HepG2 (cell line): ENCODE measurements at regions not wholly inside any gene's neighbourhood (a gene's known extent, or its start where the extent isn't known, plus 50 kb on each side); places are given as distances from the start of the nearest gene placed in this dataset.

ENCODE experiments used
- ATAC-seq: fragments of 200-7000 bp; cut with Tn5 transposase; 3 replicates; pipeline ENCODE4 v1.9.1; 2020; ENCODE audit warnings: mild to moderate bottlenecking, moderate library complexity
- BruUV-seq: library from RNA; stranded (reverse); fragments of 400-500 nt; replicated peaks from 2 replicates; lab custom pipeline; 2021; lab: Mats Ljungman, UMichigan
- CTCF ChIA-PET: fragments of 300-600 bp; formaldehyde crosslinking; extraction: SDS; loops from one replicate; lab custom pipeline; 2021; ENCODE audit warnings: low total read pairs, inconsistent platforms, low intra/inter-chr PET ratio; lab: Yijun Ruan, JAX
- POLR2A ChIA-PET: fragments of 350-600 bp; sonication (Branson Sonifier 250); formaldehyde crosslinking; loops from one replicate; lab custom pipeline; 2020; ENCODE audit warnings: antibody characterized with exemption, inconsistent platforms; lab: Yijun Ruan, JAX
- DNase-seq: peaks from one replicate; pipeline ENCODE4 v3.0.0-alpha.2; 2015; ENCODE audit warnings: low spot score
- FAIRE-seq: peaks from 3 replicates; lab custom pipeline; 2011; peaks lifted over from hg19 to GRCh38; lab: Jason Lieb, UNC
- H2AFZ ChIP-seq: one replicate; pipeline ENCODE4 v1.6.1; 2011; ENCODE audit warnings: low read length, inconsistent platforms
- H3K27ac ChIP-seq: fragments of 300-600 bp; 3 replicates; pipeline ENCODE4 v1.8.0; 2011; ENCODE audit warnings: mixed run types, mild to moderate bottlenecking, mixed read lengths, low read length, inconsistent platforms; ENCODE audit not compliant: insufficient read depth; ENCODE audit errors: extremely low read length
- H3K27me3 ChIP-seq, 2 experiments: fragments of 200-600 bp in 1 of 2; 2 replicates in 1 of 2; 3 replicates in 1 of 2; pipeline versions ENCODE4 v1.6.0 to v1.8.0; 2011; ENCODE audit warnings: low read length in 2 of 2, mild to moderate bottlenecking in 2 of 2, moderate library complexity in 2 of 2, inconsistent platforms in 1 of 2; ENCODE audit not compliant: insufficient read depth in 2 of 2, control insufficient read depth in 1 of 2
- H3K36me3 ChIP-seq, 2 experiments: fragments of 200-600 bp in 1 of 2; replicated peaks in 1 of 2; 2 replicates in 1 of 2; 3 replicates in 1 of 2; pipeline versions ENCODE4 v1.5.1 to v1.8.0; 2011; ENCODE audit warnings: low read length in 2 of 2, inconsistent platforms in 1 of 2; ENCODE audit not compliant: insufficient read depth in 2 of 2, control insufficient read depth in 1 of 2
- H3K4me1 ChIP-seq: 2 replicates; pipeline ENCODE4 v1.5.1; 2012; ENCODE audit warnings: low read length, inconsistent platforms; ENCODE audit not compliant: insufficient read depth
- H3K4me2 ChIP-seq: 2 replicates; pipeline ENCODE4 v1.6.0; 2011; ENCODE audit warnings: low read depth, low read length, inconsistent platforms
- H3K4me3 ChIP-seq, 3 experiments: fragments of 200-600 bp in 1 of 3; sonication (generic), shearing (Covaris generic) in 1 of 3; replicated peaks in 1 of 3; 2 replicates each; pipeline ENCODE4 v1.5.1; 2011 to 2016; ENCODE audit warnings: low read length in 3 of 3, inconsistent platforms in 2 of 3, low read depth in 2 of 3, mild to moderate bottlenecking in 2 of 3, control low read depth in 1 of 3, mixed read lengths in 1 of 3; ENCODE audit not compliant: insufficient read depth in 1 of 3
- H3K79me2 ChIP-seq: one replicate; pipeline ENCODE4 v1.6.1; 2011; ENCODE audit warnings: low read length, inconsistent platforms; ENCODE audit not compliant: insufficient read depth
- H3K9ac ChIP-seq: 2 replicates; pipeline ENCODE4 v1.6.0; 2011; ENCODE audit warnings: mild to moderate bottlenecking, low read depth, low read length, inconsistent platforms; ENCODE audit not compliant: insufficient read depth
- H3K9me3 ChIP-seq: 2 replicates; pipeline ENCODE4 v1.5.1; 2012; ENCODE audit warnings: mild to moderate bottlenecking, low read length
- H4K20me1 ChIP-seq: 2 replicates; pipeline ENCODE4 v1.6.0; 2011; ENCODE audit warnings: inconsistent platforms, mild to moderate bottlenecking, low read length, moderate library complexity; ENCODE audit not compliant: insufficient read depth
- ATF7-NPFF ChIP-seq: sonication (generic); formaldehyde crosslinking; IDR thresholded peaks from 2 replicates; pipeline ENCODE4 v1.8.1; 2023; ENCODE audit warnings: mild to moderate bottlenecking, low read depth, missing genetic modification reagents, moderate library complexity
- JARID2 ChIP-seq: sonication (generic); formaldehyde crosslinking; IDR thresholded peaks from 2 replicates; pipeline ENCODE4 v1.8.1; 2023; ENCODE audit warnings: missing genetic modification reagents, inconsistent platforms; ENCODE audit not compliant: insufficient replicate concordance
- RFX1 ChIP-seq: fragments of 450-650 bp; IDR thresholded peaks from 2 replicates; pipeline ENCODE4 v1.6.1; 2017
- RFX5 ChIP-seq: IDR thresholded peaks from 2 replicates; pipeline ENCODE4 v1.6.1; 2011; ENCODE audit warnings: low read depth, low read length, improper control_type of control experiment
- ZC3H4 ChIP-seq: sonication (generic); formaldehyde crosslinking; IDR thresholded peaks from 2 replicates; pipeline ENCODE4 v1.4.0; 2020; ENCODE audit warnings: missing genetic modification reagents, borderline replicate concordance
- ZFP36 ChIP-seq: fragments of 150-350 bp; IDR thresholded peaks from 2 replicates; pipeline ENCODE4 v1.6.1; 2018; ENCODE audit warnings: borderline replicate concordance, low read length, low read depth; ENCODE audit not compliant: partially characterized antibody
- ZNF142 ChIP-seq: sonication (generic); formaldehyde crosslinking; IDR thresholded peaks from 2 replicates; pipeline ENCODE4 v1.4.0; 2020; ENCODE audit warnings: missing genetic modification reagents
- ZNF407 ChIP-seq: sonication (generic); formaldehyde crosslinking; IDR thresholded peaks from one replicate; pipeline ENCODE4 v1.5.1; 2020; ENCODE audit warnings: mild to moderate bottlenecking, missing genetic modification reagents; ENCODE audit errors: not compliant biosample characterization
- ZNF766 ChIP-seq: sonication (generic); formaldehyde crosslinking; IDR thresholded peaks from 2 replicates; pipeline ENCODE4 v1.5.0; 2020; ENCODE audit warnings: missing genetic modification reagents, borderline replicate concordance
- WGBS: methylation state at CpG from one replicate; pipeline ENCODE4 v1.1.6; 2017; ENCODE audit warnings: low lambda C conversion rate; 5-methylcytosine and 5-hydroxymethylcytosine counted together
- in situ Hi-C: cut with HindIII; loops from 2 replicates; pipeline ENCODE4 v1.10.0; 2017; ENCODE audit warnings: low pct_unique_long_range_greater_than_20kb; ENCODE audit not compliant: extremely low pct_ligation_motif_present
- intact Hi-C: fragments of 100-400 bp; cut with micrococcal nuclease; formaldehyde crosslinking; loops from one replicate; pipeline ENCODE4 v1.10.0; 2022; ENCODE audit not compliant: unreplicated experiment

- no peak; the same call in 2 of the 3 replicates for ATAC-seq
- no peak for DNase-seq
- TF ChIP-seq ZNF142 (CRISPR knock-in tag) (no peak), ZNF407 (CRISPR knock-in tag) (no peak), ZNF766 (CRISPR knock-in tag) (no peak), ZFP36 (no peak), RFX5 (no peak), JARID2 (CRISPR knock-in tag) (no peak), ZC3H4 (CRISPR knock-in tag) (no peak), RFX1 (no peak), ATF7-NPFF (CRISPR knock-in tag) (no peak)
These were observed 189.4 kb upstream of the RND3 start for GRCh38 chr2:150676747-150677383.

More at GRCh38 chr2:150676747-150677383, 189.4 kb upstream of the RND3 start:
- in situ Hi-C loops = no loop called here
- no peak overlapping the region for H3K27ac ChIP-seq
- H3K9ac ChIP-seq = no peak overlapping the region
- POLR2A ChIA-PET = no interaction called here
- H3K4me2 ChIP-seq = no peak overlapping the region
- H3K79me2 ChIP-seq = no peaks in the 10 kb centered on the region
- no peak overlapping the region for H3K4me3 ChIP-seq
- intact Hi-C loops = no loop called here
- no peaks in the 10 kb centered on the region for H4K20me1 ChIP-seq
- no TSS peak for BruUV-seq
- H3K27me3 ChIP-seq = no peaks in the 10 kb centered on the region
- CTCF ChIA-PET = no interaction called here
- H3K4me1 ChIP-seq = no peaks in the 10 kb centered on the region
- H2AFZ ChIP-seq = no peak overlapping the region
- peaks cover 10% of the 10 kb centered on the region; the same call in 1 of the 2 replicates for H3K9me3 ChIP-seq
- 22% methylated on average over 3 of the region's 3 CpGs for WGBS
- H3K36me3 ChIP-seq = no peaks in the 10 kb centered on the region
- FAIRE-seq = no peak
